ENCODE measurements at regions not wholly inside any gene's neighbourhood (a gene's known extent, or its start where the extent isn't known, plus 50 kb on each side); places are given as distances from the start of the nearest gene placed in this dataset.

GRCh38 chr7:7051206-7051877 is 131.0 kb upstream of the C1GALT1 start:
- Histone ChIP-seq H3K4me2 (ENCODE audit: low read length) (peak overlapping the region; percentile 32; the same call in 1 of the 2 replicates), H3K9ac (ENCODE audit: low read length) (no peak overlapping the region)

GRCh38 chr7:7054252-7054830 is 128.0 kb upstream of the C1GALT1 start:
- peaks cover 8% of the 10 kb centered on the region for H3K4me1 ChIP-seq (ENCODE audit: low read length)
- H3K4me2 ChIP-seq (ENCODE audit: low read length) = no peak overlapping the region
- no peaks in the 10 kb centered on the region for H3K27me3 ChIP-seq (ENCODE audit: low read depth, low read length)
- TF ChIP-seq CTCF (IDR thresholded peaks at IDR 0.05; ENCODE audit: low read depth, low read length) (no peak), EZH2phosphoT487 (IDR thresholded peaks at IDR 0.05; ENCODE audit: low read depth) (no peak)
- no peaks in the 10 kb centered on the region for H4K20me1 ChIP-seq (ENCODE audit: insufficient read depth, low read length)
- H3K9me3 ChIP-seq (ENCODE audit: insufficient read depth, low read length) = no peaks in the 10 kb centered on the region
- no peaks in the 10 kb centered on the region for H3K79me2 ChIP-seq (ENCODE audit: low read length)
- no peak overlapping the region for H3K9ac ChIP-seq (ENCODE audit: low read length)
- no peaks in the 10 kb centered on the region for H3K36me3 ChIP-seq (replicated peaks; ENCODE audit: low read depth, low read length)
- no peak overlapping the region for H2AFZ ChIP-seq (ENCODE audit: low read depth, low read length)
- no peak overlapping the region for H3K27ac ChIP-seq (ENCODE audit: low read length)
- H3K4me3 ChIP-seq (ENCODE audit: low read length) = no peak overlapping the region

More at GRCh38 chr7:7051206-7051877, 131.0 kb upstream of the C1GALT1 start:
- H3K27ac ChIP-seq (ENCODE audit: low read length) = no peak overlapping the region
- H3K4me3 ChIP-seq (ENCODE audit: low read length) = no peak overlapping the region
- H3K36me3 ChIP-seq (replicated peaks; ENCODE audit: low read depth, low read length) = no peaks in the 10 kb centered on the region
- no peaks in the 10 kb centered on the region for H3K27me3 ChIP-seq (ENCODE audit: low read depth, low read length)
- H3K4me1 ChIP-seq (ENCODE audit: low read length) = peaks cover 8% of the 10 kb centered on the region
- no peak for TF ChIP-seq EZH2phosphoT487 (IDR thresholded peaks at IDR 0.05; ENCODE audit: low read depth)
- TF ChIP-seq CTCF (IDR thresholded peaks at IDR 0.05; ENCODE audit: low read depth, low read length) = no peak
- no peaks in the 10 kb centered on the region for H4K20me1 ChIP-seq (ENCODE audit: insufficient read depth, low read length)
- H3K9me3 ChIP-seq (ENCODE audit: insufficient read depth, low read length) = no peaks in the 10 kb centered on the region
- peak overlapping the region; percentile 69 for H2AFZ ChIP-seq (ENCODE audit: low read depth, low read length)
- H3K79me2 ChIP-seq (ENCODE audit: low read length) = no peaks in the 10 kb centered on the region

GRCh38 chr7:7060828-7061599 is 121.3 kb upstream of the C1GALT1 start:
- Histone ChIP-seq H4K20me1 (ENCODE audit: insufficient read depth, low read length) (no peaks in the 10 kb centered on the region), H2AFZ (ENCODE audit: low read depth, low read length) (no peak overlapping the region), H3K27ac (ENCODE audit: low read length) (no peak overlapping the region), H3K36me3 (replicated peaks; ENCODE audit: low read depth, low read length) (no peaks in the 10 kb centered on the region), H3K4me2 (ENCODE audit: low read length) (no peak overlapping the region), H3K27me3 (ENCODE audit: low read depth, low read length) (no peaks in the 10 kb centered on the region), H3K9me3 (ENCODE audit: insufficient read depth, low read length) (no peaks in the 10 kb centered on the region), H3K9ac (ENCODE audit: low read length) (no peak overlapping the region), H3K4me3 (ENCODE audit: low read length) (no peak overlapping the region), H3K79me2 (ENCODE audit: low read length) (no peaks in the 10 kb centered on the region), H3K4me1 (ENCODE audit: low read length) (no peaks in the 10 kb centered on the region)
- TF ChIP-seq CTCF (IDR thresholded peaks at IDR 0.05; ENCODE audit: low read depth, low read length) = no peak
- no peak for TF ChIP-seq EZH2phosphoT487 (IDR thresholded peaks at IDR 0.05; ENCODE audit: low read depth)

GRCh38 chr7:7077945-7078344 is 104.4 kb upstream of the C1GALT1 start:
- no peak overlapping the region for H2AFZ ChIP-seq (ENCODE audit: low read depth, low read length)
- no peaks in the 10 kb centered on the region for H3K9me3 ChIP-seq (ENCODE audit: insufficient read depth, low read length)
- no peaks in the 10 kb centered on the region for H4K20me1 ChIP-seq (ENCODE audit: insufficient read depth, low read length)
- TF ChIP-seq EZH2phosphoT487 (IDR thresholded peaks at IDR 0.05; ENCODE audit: low read depth) (no peak), CTCF (IDR thresholded peaks at IDR 0.05; ENCODE audit: low read depth, low read length) (no peak)
- no peak overlapping the region for H3K9ac ChIP-seq (ENCODE audit: low read length)
- no peaks in the 10 kb centered on the region for H3K79me2 ChIP-seq (ENCODE audit: low read length)
- H3K36me3 ChIP-seq (replicated peaks; ENCODE audit: low read depth, low read length) = no peaks in the 10 kb centered on the region
- H3K27me3 ChIP-seq (ENCODE audit: low read depth, low read length) = no peaks in the 10 kb centered on the region
- no peak overlapping the region for H3K4me2 ChIP-seq (ENCODE audit: low read length)
- no peak overlapping the region for H3K4me3 ChIP-seq (ENCODE audit: low read length)
- no peak overlapping the region for H3K27ac ChIP-seq (ENCODE audit: low read length)
- H3K4me1 ChIP-seq (ENCODE audit: low read length) = no peaks in the 10 kb centered on the region

Data from OCI-LY3 (cell line).